SU-DHL-6 (cell line): ENCODE measurements at regions not wholly inside any gene's neighbourhood (a gene's known extent, or its start where the extent isn't known, plus 50 kb on each side); places are given as distances from the start of the nearest gene placed in this dataset.
"Not testable (repeated sequence)": the region's sequence is repeated elsewhere in the genome, so short reads cannot be mapped to it uniquely, and the experiment has no call there.

Experiments used
- H2AFZ ChIP-seq: fragments of 200-600 bp; sonication (generic); 2 replicates; pipeline ENCODE4 v1.6.1; 2014; ENCODE audit warnings: low read depth, mild to moderate bottlenecking, moderate library complexity, mixed read lengths, antibody characterized with exemption, low read length; ENCODE audit not compliant: severe bottlenecking
- H3F3A ChIP-seq: fragments of 200-600 bp; shearing (Covaris generic); 2 replicates; pipeline ENCODE4 v1.6.0; 2016; ENCODE audit warnings: antibody characterized with exemption, mild to moderate bottlenecking; ENCODE audit not compliant: insufficient read depth
- H3K27ac ChIP-seq: fragments of 200-600 bp; sonication (generic); 2 replicates; pipeline ENCODE4 v1.5.1; 2016; ENCODE audit warnings: low read depth, mild to moderate bottlenecking, low read length, moderate library complexity, mixed read lengths
- H3K27me3 ChIP-seq: fragments of 200-600 bp; sonication (generic), shearing (Covaris generic); 2 replicates; pipeline ENCODE4 v1.6.0; 2014; ENCODE audit warnings: mild to moderate bottlenecking, low read length
- H3K36me3 ChIP-seq: fragments of 200-600 bp; sonication (generic); 2 replicates; pipeline ENCODE4 v1.6.1; 2014; ENCODE audit warnings: mild to moderate bottlenecking, low read length, mixed read lengths
- H3K4me2 ChIP-seq: fragments of 300-600, 200-600 bp; shearing (Covaris generic), sonication (generic); 2 replicates; pipeline ENCODE4 v1.6.0; 2014; ENCODE audit warnings: low read length, low read depth, mild to moderate bottlenecking; ENCODE audit not compliant: poor library complexity, severe bottlenecking
- H3K4me3 ChIP-seq: fragments of 200-600 bp; sonication (generic); 2 replicates; pipeline ENCODE4 v1.5.1; 2014; ENCODE audit warnings: antibody characterized with exemption, low read length, mild to moderate bottlenecking, mixed read lengths; ENCODE audit not compliant: insufficient read depth, poor library complexity, severe bottlenecking
- H3K79me2 ChIP-seq: fragments of 200-600 bp; sonication (generic); 2 replicates; pipeline ENCODE4 v1.6.1; 2014; ENCODE audit warnings: mild to moderate bottlenecking, low read length, moderate library complexity; ENCODE audit not compliant: insufficient read depth
- H3K9ac ChIP-seq: fragments of 200-600 bp; sonication (generic); 2 replicates; pipeline ENCODE4 v1.7.0; 2014; ENCODE audit warnings: mild to moderate bottlenecking, low read length
- H3K9me2 ChIP-seq: fragments of 200-600 bp; sonication (generic); replicated peaks from 2 replicates; pipeline ENCODE4 v1.6.1; 2014; ENCODE audit warnings: low read length; ENCODE audit not compliant: insufficient read depth
- H3K9me3 ChIP-seq: fragments of 200-600 bp; sonication (generic); 2 replicates; pipeline ENCODE4 v1.6.1; 2014; ENCODE audit warnings: low read length, mixed read lengths; ENCODE audit not compliant: insufficient read depth
- H4K20me1 ChIP-seq: fragments of 200-600 bp; sonication (generic); 2 replicates; pipeline ENCODE4 v1.6.1; 2014; ENCODE audit warnings: low read depth, mild to moderate bottlenecking, antibody characterized with exemption, low read length, moderate library complexity, mixed read lengths
- CTCF ChIP-seq: fragments of 200-600 bp; sonication (generic); IDR thresholded peaks from one replicate; pipeline ENCODE4 v1.5.1; 2017; ENCODE audit warnings: antibody characterized with exemption, mild to moderate bottlenecking, low read length, moderate library complexity; ENCODE audit not compliant: insufficient read depth, poor library complexity, severe bottlenecking
- EZH2phosphoT487 ChIP-seq: fragments of 200-600 bp; sonication (generic), shearing (Covaris generic); conservative IDR thresholded peaks from 2 replicates; pipeline ENCODE4 v1.6.1; 2018; ENCODE audit warnings: mild to moderate bottlenecking, antibody characterized with exemption, low read length, moderate library complexity, mixed read lengths

GRCh38 chrX:125151146-125151545, 168.5 kb upstream of the TEX13C start:
- Histone ChIP-seq H3K36me3 (no peaks in the 10 kb centered on the region), H3K79me2 (no peaks in the 10 kb centered on the region), H3F3A (no peaks in the 10 kb centered on the region), H3K4me3 (no peak overlapping the region), H3K9me3 (no peaks in the 10 kb centered on the region), H3K4me2 (no peak overlapping the region), H2AFZ (no peak overlapping the region), H3K9ac (no peak overlapping the region), H4K20me1 (no peaks in the 10 kb centered on the region), H3K27me3 (no peaks in the 10 kb centered on the region), H3K27ac (no peak overlapping the region), H3K9me2 (no peaks in the 10 kb centered on the region)
- TF ChIP-seq EZH2phosphoT487 (no peak), CTCF (no peak)

- Histone ChIP-seq H3K9me2 (no peaks in the 10 kb centered on the region), H2AFZ (no peak overlapping the region), H3K4me2 (no peak overlapping the region), H3K27me3 (no peaks in the 10 kb centered on the region), H4K20me1 (no peaks in the 10 kb centered on the region), H3K9me3 (no peaks in the 10 kb centered on the region), H3K9ac (no peak overlapping the region), H3K27ac (no peak overlapping the region), H3K4me3 (no peak overlapping the region), H3K79me2 (no peaks in the 10 kb centered on the region), H3F3A (no peaks in the 10 kb centered on the region), H3K36me3 (no peaks in the 10 kb centered on the region)
- TF ChIP-seq CTCF (no peak), EZH2phosphoT487 (no peak)
Measured at GRCh38 chrX:125152011-125152410, 167.7 kb upstream of the TEX13C start.

GRCh38 chrX:125153621-125154020, 166.1 kb upstream of the TEX13C start:
- Histone ChIP-seq H2AFZ (no peak overlapping the region), H3K4me3 (no peak overlapping the region), H4K20me1 (no peaks in the 10 kb centered on the region), H3K9me3 (no peaks in the 10 kb centered on the region), H3K4me2 (no peak overlapping the region), H3K9me2 (no peaks in the 10 kb centered on the region), H3K27me3 (no peaks in the 10 kb centered on the region), H3F3A (no peaks in the 10 kb centered on the region), H3K36me3 (no peaks in the 10 kb centered on the region), H3K79me2 (no peaks in the 10 kb centered on the region), H3K27ac (no peak overlapping the region), H3K9ac (no peak overlapping the region)
- TF ChIP-seq CTCF: no peak
- TF ChIP-seq EZH2phosphoT487: no peak

GRCh38 chrX:125154288-125155257, 165.1 kb upstream of the TEX13C start:
- not testable (repeated sequence) for H3K79me2 ChIP-seq, H3K4me2 ChIP-seq, H3K4me3 ChIP-seq, H4K20me1 ChIP-seq, H3K9ac ChIP-seq, H3K9me3 ChIP-seq, H3K27ac ChIP-seq, H3K27me3 ChIP-seq, H3K36me3 ChIP-seq, H3K9me2 ChIP-seq, H3F3A ChIP-seq, H2AFZ ChIP-seq

- not testable (repeated sequence) for H3K9me3 ChIP-seq, H3F3A ChIP-seq, H3K9me2 ChIP-seq, H3K9ac ChIP-seq, H3K4me2 ChIP-seq, H3K27me3 ChIP-seq, H3K27ac ChIP-seq, H2AFZ ChIP-seq, H3K36me3 ChIP-seq, H3K4me3 ChIP-seq, H3K79me2 ChIP-seq, H4K20me1 ChIP-seq
Measured at GRCh38 chrX:125155296-125156033, 164.2 kb upstream of the TEX13C start.
